Smooth muscle cell (in vitro differentiated cells): ENCODE measurements at regions not wholly inside any gene's neighbourhood (a gene's known extent, or its start where the extent isn't known, plus 50 kb on each side); places are given as distances from the start of the nearest gene placed in this dataset.
A peak's percentile ranks its signal among the peaks of the same experiment; 100 is the strongest.

Experiments
- DNase-seq: peaks from one replicate; lab custom pipeline; 2025; ENCODE audit not compliant: unreplicated experiment; lab: John Stamatoyannopoulos, UW
- H2AFZ ChIP-seq: fragments of 200-600 bp; sonication (generic); 2 replicates; pipeline ENCODE4 v1.6.0; 2016; ENCODE audit warnings: antibody characterized with exemption, low read depth, mild to moderate bottlenecking
- H3F3A ChIP-seq: fragments of 200-600 bp; sonication (generic); 2 replicates; pipeline ENCODE4 v1.6.0; 2017; ENCODE audit warnings: antibody characterized with exemption, low read depth
- H3K27ac ChIP-seq: fragments of 200-600 bp; sonication (generic); 2 replicates; pipeline ENCODE4 v1.5.1; 2016; ENCODE audit warnings: low read depth, mild to moderate bottlenecking
- H3K27me3 ChIP-seq: fragments of 200-600 bp; sonication (generic); 2 replicates; pipeline ENCODE4 v1.6.1; 2016; ENCODE audit warnings: low read depth, mild to moderate bottlenecking
- H3K36me3 ChIP-seq: fragments of 200-600 bp; sonication (generic); 2 replicates; pipeline ENCODE4 v1.5.1; 2016; ENCODE audit warnings: low read depth
- H3K4me1 ChIP-seq: fragments of 200-600 bp; sonication (generic); 2 replicates; pipeline ENCODE4 v1.5.1; 2016; ENCODE audit warnings: low read depth
- H3K4me2 ChIP-seq: fragments of 200-600 bp; sonication (generic); 2 replicates; pipeline ENCODE4 v1.6.0; 2016; ENCODE audit warnings: mild to moderate bottlenecking
- H3K4me3 ChIP-seq: fragments of 200-600 bp; sonication (generic); 2 replicates; pipeline ENCODE4 v1.5.1; 2016; ENCODE audit warnings: mild to moderate bottlenecking
- H3K79me2 ChIP-seq: fragments of 200-600 bp; sonication (generic); 2 replicates; pipeline ENCODE4 v1.6.0; 2016; ENCODE audit warnings: low read depth, mild to moderate bottlenecking
- H3K9ac ChIP-seq: fragments of 200-600 bp; sonication (generic); 2 replicates; pipeline ENCODE4 v1.6.0; 2016; ENCODE audit warnings: low read depth
- H3K9me3 ChIP-seq: fragments of 200-600 bp; sonication (generic); replicated peaks from 2 replicates; pipeline ENCODE4 v1.5.1; 2016; ENCODE audit warnings: low read depth
- H4K20me1 ChIP-seq: fragments of 200-600 bp; sonication (generic); 2 replicates; pipeline ENCODE4 v1.6.0; 2016; ENCODE audit warnings: low read depth
- CTCF ChIP-seq: fragments of 200-600 bp; sonication (generic); IDR thresholded peaks from 2 replicates; pipeline ENCODE4 v1.5.1; 2017; ENCODE audit warnings: borderline replicate concordance, mild to moderate bottlenecking, antibody characterized with exemption; ENCODE audit not compliant: insufficient read depth, poor library complexity, severe bottlenecking
- WGBS: methylation state at CpG from one replicate; pipeline ENCODE4 v1.1.7; 2016; ENCODE audit warnings: low lambda C conversion rate; 5-methylcytosine and 5-hydroxymethylcytosine counted together

DNA sequence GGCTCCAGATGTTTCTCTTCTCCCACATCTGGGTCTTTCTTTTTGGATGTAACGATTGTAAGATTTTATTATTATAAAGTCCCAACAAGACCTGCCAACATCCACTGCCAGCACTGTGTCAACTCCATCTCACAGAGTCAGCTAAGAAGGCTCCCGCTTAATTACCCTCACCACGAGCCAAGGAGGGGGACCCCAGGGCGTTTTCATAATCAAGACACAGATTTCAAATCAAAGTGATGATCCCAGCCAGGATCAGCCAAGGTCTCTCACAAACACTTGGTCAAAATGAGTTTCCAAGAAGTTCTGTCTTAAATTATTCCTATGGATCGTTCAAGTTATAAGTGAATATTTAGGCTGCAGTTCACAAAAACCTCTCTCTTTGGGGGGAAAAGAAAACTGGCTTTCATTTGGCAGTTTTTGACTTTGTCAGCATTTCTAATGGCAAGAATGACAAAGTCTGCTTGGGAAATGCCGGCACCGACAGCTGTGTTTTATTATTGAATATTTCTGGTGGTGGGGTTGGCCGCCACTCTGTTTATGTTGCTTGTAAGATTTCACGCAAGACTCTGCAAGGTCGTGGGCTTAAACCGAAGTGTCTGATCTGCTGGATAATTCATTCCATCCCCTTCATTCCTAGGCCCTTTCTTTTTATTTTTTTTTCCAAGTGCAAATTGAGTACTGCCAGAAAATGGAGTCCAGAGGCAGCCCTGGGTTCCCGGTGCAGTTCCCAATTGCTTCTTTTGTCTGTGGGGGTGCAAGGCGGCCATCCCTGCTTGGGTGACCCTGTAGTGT, 170.2 kb upstream of the PMEPA1 start:
- TF ChIP-seq CTCF = no peak
- DNase-seq = no peak
- Histone ChIP-seq H3K4me2 (peak overlapping the region; percentile 63), H3K36me3 (no peaks in the 10 kb centered on the region), H2AFZ (peak overlapping the region; percentile 36), H3K79me2 (no peaks in the 10 kb centered on the region), H3K9ac (no peak overlapping the region), H3F3A (peaks cover 6% of the 10 kb centered on the region), H3K9me3 (no peaks in the 10 kb centered on the region), H4K20me1 (no peaks in the 10 kb centered on the region), H3K4me3 (no peak overlapping the region), H3K27me3 (no peaks in the 10 kb centered on the region), H3K27ac (peak overlapping the region; percentile 31), H3K4me1 (peaks cover 15% of the 10 kb centered on the region)
- WGBS = 40% methylated on average over 13 of the region's 13 CpGs

DNA sequence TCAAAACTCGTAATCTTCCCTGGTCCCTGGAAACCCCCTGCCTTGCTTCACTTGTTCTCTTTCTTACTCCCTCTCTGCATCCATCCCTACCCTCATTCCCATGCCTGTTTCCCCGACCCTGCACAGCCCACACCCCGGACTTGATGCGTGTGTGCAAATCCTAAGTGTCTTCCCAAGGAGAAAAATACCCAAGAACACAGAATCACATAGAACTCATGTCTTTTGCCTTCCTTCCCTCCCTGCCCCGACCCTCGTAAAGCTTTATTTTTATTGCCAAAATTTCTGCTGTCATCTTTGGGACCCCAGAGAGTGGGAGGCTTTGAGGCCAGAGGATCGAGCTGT, 169.6 kb upstream of the PMEPA1 start:
- H3K79me2 ChIP-seq = no peaks in the 10 kb centered on the region
- H3K36me3 ChIP-seq = no peaks in the 10 kb centered on the region
- no peaks in the 10 kb centered on the region for H3K9me3 ChIP-seq
- H3K27me3 ChIP-seq = no peaks in the 10 kb centered on the region
- H3K27ac ChIP-seq = no peak overlapping the region
- H3K4me1 ChIP-seq = peaks cover 15% of the 10 kb centered on the region
- no peak overlapping the region for H3K9ac ChIP-seq
- DNase-seq = no peak
- TF ChIP-seq CTCF = no peak
- no peak overlapping the region for H2AFZ ChIP-seq
- peak overlapping the region; percentile 63 for H3K4me2 ChIP-seq
- H3F3A ChIP-seq = peaks cover 6% of the 10 kb centered on the region
- no peak overlapping the region for H3K4me3 ChIP-seq
- WGBS = 62% methylated on average over 7 of the region's 7 CpGs
- no peaks in the 10 kb centered on the region for H4K20me1 ChIP-seq

DNA sequence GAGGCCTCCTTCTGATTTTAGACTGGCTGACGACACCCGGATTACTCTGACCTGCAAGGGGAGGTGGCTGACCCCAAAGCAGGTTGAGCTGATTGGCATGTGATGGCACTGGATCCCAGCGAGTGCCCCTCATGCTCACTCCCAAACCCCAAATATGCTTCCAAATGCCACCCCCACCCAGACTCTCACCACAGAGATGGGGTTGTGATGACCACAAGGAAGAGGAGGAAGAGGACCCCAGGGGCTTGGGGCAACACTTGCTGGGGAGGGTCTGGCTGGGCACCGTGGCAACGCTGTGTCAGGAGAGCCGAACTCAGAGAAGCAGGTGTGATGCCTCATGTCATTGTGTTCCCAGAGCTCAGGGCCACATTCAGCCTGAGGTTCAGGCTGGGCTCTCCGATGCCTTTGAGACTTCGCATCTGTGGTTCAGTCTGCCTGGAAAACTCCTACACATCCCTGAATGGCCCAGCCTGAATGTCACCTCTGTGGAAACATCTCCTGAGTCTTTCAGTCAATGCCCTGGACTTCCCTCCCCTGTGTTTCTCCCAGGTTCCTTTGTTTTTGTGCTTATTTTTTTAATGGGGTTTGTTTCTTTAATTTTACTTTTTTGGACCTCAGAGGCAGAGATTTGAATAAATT, 169.1 kb upstream of the PMEPA1 start:
- no peak overlapping the region for H3K4me2 ChIP-seq
- no peak for TF ChIP-seq CTCF
- no peaks in the 10 kb centered on the region for H3K36me3 ChIP-seq
- no peaks in the 10 kb centered on the region for H3K9me3 ChIP-seq
- H2AFZ ChIP-seq = no peak overlapping the region
- no peaks in the 10 kb centered on the region for H4K20me1 ChIP-seq
- H3K9ac ChIP-seq = no peak overlapping the region
- peaks cover 6% of the 10 kb centered on the region for H3F3A ChIP-seq
- H3K27ac ChIP-seq = no peak overlapping the region
- H3K27me3 ChIP-seq = no peaks in the 10 kb centered on the region
- H3K4me3 ChIP-seq = no peak overlapping the region
- no peak for DNase-seq
- H3K4me1 ChIP-seq = peaks cover 15% of the 10 kb centered on the region
- no peaks in the 10 kb centered on the region for H3K79me2 ChIP-seq
- WGBS = 89% methylated on average over 8 of the region's 8 CpGs
